HG02763 (cell line): ENCODE measurements at regions not wholly inside any gene's neighbourhood (a gene's known extent, or its start where the extent isn't known, plus 50 kb on each side); places are given as distances from the start of the nearest gene placed in this dataset.

Experiments
- ATAC-seq: cut with Tn5 transposase; IDR thresholded peaks from one replicate; pipeline ENCODE4 v1.9.1; 2021; ENCODE audit warnings: mild to moderate bottlenecking, moderate library complexity; ENCODE audit not compliant: unreplicated experiment

- peak; percentile 99 for ATAC-seq
Measured at GRCh38 chr3:177426878-177427495, 229.7 kb upstream of the TBL1XR1 start.

DNA sequence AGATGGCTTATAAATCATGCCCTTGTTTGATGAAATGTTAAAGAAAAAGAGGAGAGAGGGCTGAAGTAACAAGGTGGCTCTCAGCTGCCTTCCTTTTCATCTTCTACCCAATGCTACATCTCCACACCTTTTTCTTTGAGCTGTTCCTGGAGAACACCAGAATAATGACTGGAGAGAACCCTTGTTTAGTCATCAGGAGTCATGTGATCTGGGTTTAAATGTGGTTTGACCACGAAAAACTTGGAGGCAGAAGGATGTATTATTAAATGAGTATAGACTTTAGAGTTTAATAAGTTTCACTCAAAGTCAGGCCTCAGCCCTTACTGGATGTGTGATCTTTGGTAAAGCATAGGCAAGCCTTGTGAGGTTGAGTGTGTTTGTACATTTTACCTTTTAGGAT lies 230.3 kb upstream of the TBL1XR1 start:
- ATAC-seq = peak; percentile 5

DNA sequence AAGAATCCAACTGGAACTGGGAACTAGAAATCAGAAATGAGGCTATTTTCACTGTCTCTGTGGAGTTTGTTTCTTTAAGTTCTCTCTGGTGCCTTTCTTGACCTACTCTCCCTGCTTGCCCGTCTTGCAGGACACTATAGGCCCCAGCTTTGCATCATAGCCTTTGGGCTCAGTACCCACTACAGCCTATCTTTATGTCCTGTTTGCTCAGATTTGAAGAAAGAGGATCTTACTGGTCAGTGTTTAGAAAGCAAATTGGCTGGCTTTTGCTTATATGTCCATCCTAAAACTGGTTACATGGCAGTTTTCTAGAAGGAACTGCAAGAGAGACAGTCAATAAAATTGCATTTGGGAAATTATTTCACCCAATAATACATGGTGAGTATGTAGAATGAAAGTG lies 231.8 kb upstream of the TBL1XR1 start:
- no peak for ATAC-seq

- no peak for ATAC-seq
Measured at GRCh38 chr3:177429771-177430170, 232.5 kb upstream of the TBL1XR1 start.

DNA sequence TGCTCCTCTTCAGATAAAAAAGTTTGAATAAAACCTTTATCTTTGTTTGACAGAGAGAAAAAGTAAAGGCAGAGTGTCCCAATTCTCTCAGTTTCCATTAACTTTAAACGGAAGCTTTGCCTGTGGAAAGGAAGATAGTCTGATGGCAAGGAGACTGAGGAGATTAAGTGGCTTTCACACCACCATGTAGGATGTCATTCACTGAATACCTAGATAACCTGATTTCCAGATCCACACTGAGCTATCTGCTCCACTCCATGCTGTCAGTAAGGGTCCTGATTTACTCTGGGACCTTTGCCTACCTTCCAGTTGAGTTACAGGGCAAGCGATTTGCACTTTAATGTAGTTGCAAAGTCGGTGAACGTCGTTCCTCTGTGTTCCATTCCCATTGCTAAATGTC lies 233.4 kb upstream of the TBL1XR1 start:
- no peak for ATAC-seq

DNA sequence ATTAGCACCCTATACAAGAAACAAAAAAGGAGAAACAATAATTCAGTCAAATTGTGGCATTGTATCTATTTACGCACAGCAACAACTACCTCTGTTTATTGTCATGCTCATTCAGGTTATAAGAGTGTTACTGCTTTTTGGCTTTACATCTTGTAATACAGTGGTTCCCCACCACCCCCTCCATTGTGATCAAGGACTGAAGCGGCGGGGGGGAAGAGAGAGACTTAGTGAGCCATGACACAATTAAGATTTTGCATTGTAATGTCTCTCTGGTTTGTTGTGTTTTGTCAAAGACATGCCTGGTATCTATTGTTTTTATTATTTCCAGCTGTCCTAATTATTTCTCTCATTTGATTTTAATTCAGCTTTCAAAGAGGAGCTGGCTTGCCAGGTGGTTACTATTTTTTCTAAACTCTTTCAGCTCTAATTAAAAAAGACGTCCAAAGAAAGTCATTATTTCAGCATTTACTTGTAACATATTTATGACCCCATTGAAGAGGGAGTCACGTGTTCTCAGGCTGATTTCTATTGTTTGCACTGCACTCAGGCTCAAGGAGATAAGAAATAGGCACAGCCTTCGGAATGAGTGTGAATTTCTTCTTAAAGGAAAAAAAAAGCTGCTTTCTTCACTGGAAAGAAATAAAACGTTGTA lies 234.4 kb upstream of the TBL1XR1 start:
- no peak for ATAC-seq

GRCh38 chr3:177435301-177435700 lies 238.0 kb upstream of the TBL1XR1 start:
- no peak for ATAC-seq

GRCh38 chr3:177437513-177438337 lies 240.4 kb upstream of the TBL1XR1 start:
- no peak for ATAC-seq

- ATAC-seq = no peak
Measured at GRCh38 chr3:177438596-177439220, 241.4 kb upstream of the TBL1XR1 start.

DNA sequence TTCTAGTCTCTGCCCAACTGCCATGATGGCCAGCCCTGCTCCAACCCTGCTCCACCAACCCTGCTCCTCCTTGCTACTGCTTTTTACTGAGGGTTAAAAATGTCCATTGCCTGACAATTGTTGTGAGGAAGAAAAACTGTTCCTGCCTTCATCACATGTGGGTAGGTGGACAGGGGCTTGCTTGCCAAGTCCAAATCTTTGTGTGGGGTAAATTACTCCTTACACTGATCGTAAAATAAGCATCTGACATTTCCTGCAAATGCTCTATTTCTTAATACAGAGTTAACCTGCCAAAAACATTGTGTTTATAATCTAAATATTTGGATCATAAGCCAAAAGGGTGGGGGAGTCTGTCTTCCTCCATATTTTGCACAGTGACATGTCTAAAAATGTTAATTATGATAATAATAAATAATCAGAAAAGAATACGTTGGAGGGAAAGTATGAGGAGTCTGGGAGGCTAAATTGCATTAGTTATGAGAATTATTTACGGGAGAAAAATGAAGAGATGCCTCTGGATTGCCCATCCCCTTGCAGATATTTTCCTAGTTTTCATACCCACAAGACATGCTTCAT lies 242.5 kb upstream of the TBL1XR1 start:
- no peak for ATAC-seq

DNA sequence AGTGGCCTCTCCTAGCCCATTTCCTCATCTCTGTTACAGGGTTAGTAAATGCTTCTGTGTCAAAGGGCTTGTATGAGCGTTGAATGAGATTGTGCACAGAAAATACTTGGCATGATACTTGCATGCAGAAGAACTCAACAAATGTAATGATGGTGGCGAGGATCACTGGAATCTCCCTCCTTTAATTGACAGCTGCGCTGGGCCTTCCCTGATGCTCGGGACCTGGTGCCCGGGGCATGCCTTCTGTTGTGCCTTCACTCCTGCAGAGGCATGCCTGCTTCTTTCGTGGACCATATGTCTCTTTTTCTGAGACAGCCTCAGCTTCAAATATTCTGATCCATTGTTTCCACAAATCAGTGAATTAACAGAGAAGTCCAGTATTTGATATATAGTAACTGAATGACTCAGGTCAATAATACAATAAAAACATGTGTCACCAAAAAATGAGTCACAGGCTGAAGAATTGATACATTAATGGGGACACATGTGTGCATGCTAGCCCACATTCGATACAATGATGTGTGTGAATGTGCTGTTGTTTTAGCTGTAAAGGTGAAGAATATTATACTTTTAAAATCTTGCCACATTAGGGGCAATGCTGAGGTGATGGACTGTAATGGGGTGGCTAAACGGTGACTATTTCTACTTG lies 243.3 kb upstream of the TBL1XR1 start:
- no peak for ATAC-seq

DNA sequence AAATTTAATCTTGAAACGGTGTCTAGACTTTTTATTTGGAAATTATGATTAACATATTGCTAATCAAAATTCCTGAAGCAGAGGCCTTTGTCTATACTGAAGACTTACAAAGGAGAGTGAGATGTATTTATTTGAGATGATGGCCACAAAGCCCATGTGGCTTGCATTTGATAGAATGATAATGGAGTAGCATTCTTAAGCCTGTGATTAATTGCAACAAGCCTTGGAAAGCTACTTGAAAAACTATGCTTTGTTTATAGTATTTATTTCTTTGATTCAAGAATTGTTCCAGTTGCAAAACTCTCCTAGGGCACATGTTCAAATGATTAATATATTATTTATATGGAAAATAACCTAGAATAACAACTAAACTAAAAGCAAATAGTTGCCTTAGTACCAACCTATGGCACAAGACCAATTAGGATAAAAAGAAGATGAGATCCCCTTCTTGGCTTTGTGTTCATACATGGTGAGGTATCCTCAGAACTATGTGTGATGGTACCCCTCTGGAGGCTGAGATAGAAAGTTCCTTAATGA lies 244.1 kb upstream of the TBL1XR1 start:
- no peak for ATAC-seq

DNA sequence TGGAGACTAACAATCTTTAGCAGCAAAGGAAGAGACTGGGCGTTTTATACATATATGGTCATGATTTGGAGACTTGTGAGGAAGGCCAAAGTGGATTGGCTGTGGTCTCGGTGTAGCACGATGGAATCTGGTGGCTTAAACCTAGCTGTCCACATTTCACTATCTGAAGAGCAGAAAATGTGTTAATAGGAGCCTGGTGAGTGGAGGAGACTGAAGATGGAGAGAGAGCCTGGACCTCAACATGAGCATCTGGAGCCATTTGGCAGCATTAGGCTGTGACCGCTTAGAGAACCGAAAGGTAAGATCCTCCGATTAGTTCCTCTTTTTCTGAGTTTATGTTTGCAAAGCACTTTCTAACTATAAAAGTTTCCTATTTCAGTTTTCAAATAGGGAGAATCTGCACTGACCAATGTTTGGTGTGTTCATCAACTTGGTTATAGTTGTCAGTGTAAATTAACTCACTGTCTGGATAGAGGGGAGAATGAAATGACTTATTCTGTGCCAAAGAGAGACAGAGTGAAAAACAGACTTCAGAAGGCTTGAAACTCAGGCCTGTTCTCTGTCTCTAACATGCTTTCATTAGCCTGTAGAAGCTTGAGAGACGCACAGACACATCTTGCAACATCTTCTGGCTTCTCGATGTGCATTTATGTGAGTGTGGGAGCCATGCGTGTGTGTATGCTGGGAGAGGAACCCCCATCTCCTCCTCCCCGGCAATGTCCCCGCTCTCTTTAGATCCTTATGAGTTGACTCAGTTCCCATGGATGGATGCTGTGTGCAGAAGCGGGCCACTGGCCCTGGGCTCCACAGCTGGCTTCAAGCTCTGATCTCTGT lies 244.7 kb upstream of the TBL1XR1 start:
- ATAC-seq = peak; percentile 99

DNA sequence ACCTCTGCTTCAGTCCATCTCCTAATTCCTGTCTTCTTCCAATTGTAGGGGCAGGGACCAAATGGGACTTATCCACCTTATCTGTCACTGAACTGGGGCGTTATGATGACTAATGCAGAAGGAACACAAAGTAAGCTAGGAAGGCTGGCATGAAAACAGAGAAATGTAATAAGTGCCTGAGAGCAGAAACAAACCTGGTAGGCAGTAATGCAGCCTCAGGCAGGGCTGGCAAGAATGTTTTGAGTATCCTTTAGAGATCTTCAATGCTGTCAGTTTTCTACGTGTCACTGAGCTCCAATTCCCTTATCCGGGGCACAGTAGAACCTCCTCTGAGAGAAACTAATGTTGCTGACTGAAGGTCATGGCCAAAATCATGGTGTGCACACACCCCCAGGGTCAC lies 246.2 kb upstream of the TBL1XR1 start:
- no peak for ATAC-seq

DNA sequence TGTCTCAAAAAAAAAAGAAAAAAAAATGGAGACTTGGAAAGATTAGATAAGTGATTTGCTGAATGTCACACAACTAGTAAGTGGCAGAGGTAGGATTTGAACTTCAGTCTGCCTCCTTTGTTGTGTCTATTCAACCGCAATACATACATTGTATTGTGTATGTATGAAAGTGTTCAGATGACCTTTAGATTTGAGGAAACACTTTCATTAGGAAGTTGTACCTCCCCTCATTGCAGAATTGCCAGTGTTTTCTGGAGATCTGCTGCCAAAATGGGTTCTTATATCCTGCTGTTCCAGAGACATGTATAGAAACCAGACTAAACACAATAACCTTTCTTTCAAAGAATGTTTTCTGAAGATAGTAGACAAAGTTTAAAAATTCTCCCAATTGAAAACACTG lies 247.4 kb upstream of the TBL1XR1 start:
- no peak for ATAC-seq

DNA sequence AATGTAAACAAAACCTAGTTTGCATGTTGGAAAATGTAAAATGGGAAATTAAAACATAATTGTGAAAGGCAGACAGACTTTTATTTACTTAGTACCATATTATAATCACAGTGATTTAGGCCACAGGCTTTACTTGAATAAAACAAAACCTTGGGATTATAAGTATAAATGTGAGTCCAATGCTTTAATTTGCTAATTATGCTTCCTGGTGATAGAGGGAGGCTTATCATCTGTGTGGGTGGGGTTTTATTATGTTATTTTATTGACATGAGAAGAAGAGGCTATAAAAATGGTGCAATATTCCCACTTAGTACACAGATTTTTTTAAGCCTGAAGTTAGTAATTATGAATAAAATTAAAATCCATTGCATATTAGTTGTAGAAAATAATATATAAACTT lies 248.3 kb upstream of the TBL1XR1 start:
- no peak for ATAC-seq

DNA sequence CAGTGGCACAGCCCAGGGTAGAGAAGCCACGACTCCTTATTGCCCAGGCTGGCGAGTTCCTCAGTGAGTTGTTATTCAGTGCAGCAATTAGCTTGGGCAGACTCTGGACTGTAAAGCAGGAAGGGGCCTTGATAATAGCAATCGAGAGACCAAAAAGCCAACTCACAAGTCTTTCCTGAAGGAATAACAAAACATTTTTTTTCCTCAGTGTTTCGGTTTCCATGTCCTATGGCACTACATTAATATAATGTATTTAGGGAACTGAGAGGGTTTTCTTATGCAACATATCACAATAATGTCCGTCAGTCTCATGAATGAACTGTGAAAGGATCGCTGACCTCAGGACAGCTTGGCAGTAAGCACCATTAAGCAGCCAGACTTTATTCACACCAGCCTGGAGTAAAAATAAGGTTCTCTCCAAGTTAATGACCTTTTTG lies 248.9 kb upstream of the TBL1XR1 start:
- no peak for ATAC-seq

- ATAC-seq = no peak
Measured at GRCh38 chr3:177447938-177448337, 250.7 kb upstream of the TBL1XR1 start.

DNA sequence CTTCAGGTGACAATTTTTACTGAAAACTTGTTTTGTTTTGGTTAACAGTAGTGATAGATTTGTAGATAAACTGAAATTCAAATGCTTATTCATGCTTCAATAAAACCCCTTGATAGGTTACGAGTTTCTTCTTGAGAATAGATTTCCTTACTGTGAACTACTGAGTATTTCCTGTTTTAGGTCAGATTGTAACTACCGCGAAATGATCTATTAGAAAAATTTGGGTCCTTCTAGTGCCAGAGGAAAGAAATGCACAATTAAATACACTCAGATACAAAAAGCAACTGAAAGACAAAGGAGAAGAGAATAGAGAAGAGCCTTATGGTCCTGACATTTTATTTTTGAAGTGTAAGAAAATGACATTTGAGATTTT lies 251.7 kb upstream of the TBL1XR1 start:
- ATAC-seq = peak; percentile 10
